ENCODE measurements at regions not wholly inside any gene's neighbourhood (a gene's known extent, or its start where the extent isn't known, plus 50 kb on each side); places are given as distances from the start of the nearest gene placed in this dataset.

GRCh38 chr12:116637589-116638150 is 78.5 kb downstream of the MAP1LC3B2 start:
- no peak overlapping the region for H3K4me3 Mint-ChIP-seq
- ATAC-seq (no peak), DNase-seq (no peak)
- no peaks in the 10 kb centered on the region for H3K9me3 Mint-ChIP-seq
- H3K4me1 Mint-ChIP-seq: no peaks in the 10 kb centered on the region
- H3K27me3 Mint-ChIP-seq: peaks cover 22% of the 10 kb centered on the region
- H3K27ac Mint-ChIP-seq: no peak overlapping the region

GRCh38 chr12:116636608-116637519 is 77.7 kb downstream of the MAP1LC3B2 start:
- no peak for DNase-seq
- Mint-ChIP-seq H3K27me3 (peaks cover 22% of the 10 kb centered on the region), H3K4me1 (no peaks in the 10 kb centered on the region), H3K9me3 (no peaks in the 10 kb centered on the region), H3K4me3 (no peak overlapping the region), H3K27ac (no peak overlapping the region)
- no peak for ATAC-seq

GRCh38 chr12:116635487-116635886 is 76.3 kb downstream of the MAP1LC3B2 start:
- peaks cover 22% of the 10 kb centered on the region for H3K27me3 Mint-ChIP-seq
- ATAC-seq (no peak), DNase-seq (no peak)
- no peaks in the 10 kb centered on the region for H3K9me3 Mint-ChIP-seq
- no peaks in the 10 kb centered on the region for H3K4me1 Mint-ChIP-seq
- no peak overlapping the region for H3K4me3 Mint-ChIP-seq
- no peak overlapping the region for H3K27ac Mint-ChIP-seq

DNA sequence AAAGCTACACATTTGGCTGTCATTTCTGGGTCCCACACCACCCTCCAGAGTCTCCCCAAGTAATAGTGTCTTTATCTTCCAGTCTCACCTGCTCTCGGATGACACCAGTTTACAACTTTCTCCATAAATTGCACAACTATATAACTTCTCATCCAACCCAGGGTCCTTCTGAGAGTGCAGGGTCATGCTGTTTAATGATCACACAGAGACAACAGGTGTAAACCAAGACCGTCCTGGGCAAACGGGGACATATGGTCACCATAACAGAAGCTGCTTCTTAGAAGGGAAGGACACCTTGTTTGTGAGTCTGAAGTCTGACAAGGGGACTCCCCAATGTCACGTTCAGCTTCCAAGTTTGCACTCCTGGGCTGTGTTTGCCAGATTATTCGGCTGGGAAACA is 74.3 kb downstream of the MAP1LC3B2 start:
- Mint-ChIP-seq H3K27me3 (peaks cover 28% of the 10 kb centered on the region), H3K9me3 (no peaks in the 10 kb centered on the region), H3K27ac (no peak overlapping the region), H3K4me1 (no peaks in the 10 kb centered on the region), H3K4me3 (no peak overlapping the region)
- DNase-seq (no peak), ATAC-seq (no peak)

- ATAC-seq (no peak), DNase-seq (no peak)
- no peaks in the 10 kb centered on the region for H3K4me1 Mint-ChIP-seq
- no peak overlapping the region for H3K4me3 Mint-ChIP-seq
- H3K9me3 Mint-ChIP-seq: no peaks in the 10 kb centered on the region
- H3K27ac Mint-ChIP-seq: no peak overlapping the region
- H3K27me3 Mint-ChIP-seq: peaks cover 29% of the 10 kb centered on the region
Observed at GRCh38 chr12:116631619-116632018, 72.4 kb downstream of the MAP1LC3B2 start.

GRCh38 chr12:116630762-116631161 is 71.6 kb downstream of the MAP1LC3B2 start:
- DNase-seq (no peak), ATAC-seq (no peak)
- H3K4me3 Mint-ChIP-seq: no peak overlapping the region
- H3K9me3 Mint-ChIP-seq: no peaks in the 10 kb centered on the region
- H3K27me3 Mint-ChIP-seq: peaks cover 29% of the 10 kb centered on the region
- H3K4me1 Mint-ChIP-seq: no peaks in the 10 kb centered on the region
- no peak overlapping the region for H3K27ac Mint-ChIP-seq

DNA sequence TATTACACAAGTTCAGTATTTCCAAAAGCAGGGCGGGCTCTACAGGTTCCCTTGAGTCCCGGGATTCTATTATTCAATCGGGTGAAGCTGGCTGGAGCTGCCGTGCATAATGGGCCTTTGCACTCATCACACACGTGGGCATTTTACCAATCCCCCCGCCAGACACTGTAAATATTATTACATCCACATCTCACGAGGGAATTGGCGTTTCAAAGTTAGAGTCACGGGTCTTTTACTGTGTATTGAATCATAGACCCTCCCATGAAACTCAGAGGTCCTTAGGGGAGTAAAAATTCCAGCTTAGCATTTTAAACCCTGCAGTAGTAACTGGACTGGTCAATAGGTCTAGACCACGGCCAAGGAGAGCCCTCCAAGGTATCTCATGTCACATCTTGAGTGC is 70.3 kb downstream of the MAP1LC3B2 start:
- Mint-ChIP-seq H3K27ac (no peak overlapping the region), H3K4me1 (no peaks in the 10 kb centered on the region), H3K9me3 (no peaks in the 10 kb centered on the region), H3K27me3 (peaks cover 23% of the 10 kb centered on the region), H3K4me3 (no peak overlapping the region)
- DNase-seq (no peak), ATAC-seq (no peak)

- DNase-seq: no peak
- Mint-ChIP-seq H3K27me3 (peaks cover 19% of the 10 kb centered on the region), H3K4me3 (no peak overlapping the region), H3K9me3 (peaks cover 3 to 4% of the 10 kb centered on the region in 2 donors), H3K4me1 (no peaks in the 10 kb centered on the region), H3K27ac (no peak overlapping the region)
- ATAC-seq: no peak
Observed at GRCh38 chr12:116628989-116629388, 69.8 kb downstream of the MAP1LC3B2 start.

- no peak overlapping the region for H3K4me3 Mint-ChIP-seq
Observed at GRCh38 chr12:116628450-116628793, 69.2 kb downstream of the MAP1LC3B2 start.

More at GRCh38 chr12:116628450-116628793, 69.2 kb downstream of the MAP1LC3B2 start:
- Mint-ChIP-seq H3K27ac (no peak overlapping the region), H3K27me3 (peaks cover 20% of the 10 kb centered on the region), H3K9me3 (peaks cover 5 to 9% of the 10 kb centered on the region in 2 donors), H3K4me1 (no peaks in the 10 kb centered on the region)
- ATAC-seq: no peak
- DNase-seq: no peak

All from stimulated activated naive CD8-positive, alpha-beta T cell treated with anti-CD3 and anti-CD28 coated beads, Interleukin-15, amount 100 ng/mL, for 72 hours (primary cell).